Sigmoid colon (tissue), 4 donors: ENCODE measurements at regions not wholly inside any gene's neighbourhood (a gene's known extent, or its start where the extent isn't known, plus 50 kb on each side); places are given as distances from the start of the nearest gene placed in this dataset.

Experiments used
- EP300 ChIP-seq, 4 donors: sonication (generic); formaldehyde crosslinking; IDR thresholded peaks; one replicate each; pipeline ENCODE4 v1.6.1; 2017; ENCODE audit warnings: antibody characterized with exemption in 4 of 4
- POLR2A ChIP-seq, 2 donors: fragments of 450-650 bp; IDR thresholded peaks; one replicate each; pipeline ENCODE4 v1.6.1; 2016; ENCODE audit warnings: antibody characterized with exemption in 2 of 2, mild to moderate bottlenecking in 2 of 2, moderate library complexity in 2 of 2

GRCh38 chr11:95559899-95560298 lies 229.7 kb downstream of the FAM76B start:
- TF ChIP-seq EP300 (IDR thresholded peaks at IDR 0.05) (no peak), POLR2A (IDR thresholded peaks at IDR 0.05) (no peak)
